ENCODE measurements at regions not wholly inside any gene's neighbourhood (a gene's known extent, or its start where the extent isn't known, plus 50 kb on each side); places are given as distances from the start of the nearest gene placed in this dataset.

GRCh38 chr12:28988325-28988704 lies 160.8 kb upstream of the FAR2 start:
- no peak for DNase-seq (ENCODE audit: extremely low spot score)
- no peak for TF ChIP-seq ARNT (IDR thresholded peaks at IDR 0.05)
- no peak for TF ChIP-seq NFRKB (IDR thresholded peaks at IDR 0.05)
- no peak for TF ChIP-seq FOXA1 (IDR thresholded peaks at IDR 0.05)
- TF ChIP-seq SP1 (IDR thresholded peaks at IDR 0.05), result no peak
- no peak for TF ChIP-seq ZNF384 (IDR thresholded peaks at IDR 0.05)
- TF ChIP-seq PKNOX1 (IDR thresholded peaks at IDR 0.05), result no peak
- no peak for TF ChIP-seq ELF4 (IDR thresholded peaks at IDR 0.05)
- TF ChIP-seq CTBP1 (IDR thresholded peaks at IDR 0.05; ENCODE audit: borderline replicate concordance), result no peak
- no peak for TF ChIP-seq FOXM1 (IDR thresholded peaks at IDR 0.05; ENCODE audit: borderline replicate concordance)
- no peak for TF ChIP-seq BHLHE40 (IDR thresholded peaks at IDR 0.05; ENCODE audit: borderline replicate concordance)
- no peak for TF ChIP-seq L3MBTL2 (conservative IDR thresholded peaks at IDR 0.05)
- no peak for TF ChIP-seq FOXK2 (IDR thresholded peaks at IDR 0.05)
- no peak for TF ChIP-seq LEF1 (IDR thresholded peaks at IDR 0.05; ENCODE audit: borderline replicate concordance)
- CTCF ChIA-PET, result no interaction called here
- POLR2A ChIA-PET, result no interaction called here

GRCh38 chr12:28991626-28992025 lies 157.5 kb upstream of the FAR2 start:
- ChIA-PET CTCF (no interaction called here), POLR2A (no interaction called here)
- DNase-seq (ENCODE audit: extremely low spot score), result no peak
- no peak for TF ChIP-seq SP1 (IDR thresholded peaks at IDR 0.05)
- TF ChIP-seq PKNOX1 (IDR thresholded peaks at IDR 0.05), result no peak
- no peak for TF ChIP-seq HDGF (IDR thresholded peaks at IDR 0.05; ENCODE audit: borderline replicate concordance)
- TF ChIP-seq BHLHE40 (IDR thresholded peaks at IDR 0.05; ENCODE audit: borderline replicate concordance), result no peak
- TF ChIP-seq NFRKB (IDR thresholded peaks at IDR 0.05), result no peak
- no peak for TF ChIP-seq CTBP1 (IDR thresholded peaks at IDR 0.05; ENCODE audit: borderline replicate concordance)
- TF ChIP-seq FOXM1 (IDR thresholded peaks at IDR 0.05; ENCODE audit: borderline replicate concordance), result no peak
- no peak for TF ChIP-seq LEF1 (IDR thresholded peaks at IDR 0.05; ENCODE audit: borderline replicate concordance)
- TF ChIP-seq FOXA1 (IDR thresholded peaks at IDR 0.05), result no peak
- no peak for TF ChIP-seq FOXK2 (IDR thresholded peaks at IDR 0.05)
- TF ChIP-seq ELF4 (IDR thresholded peaks at IDR 0.05), result no peak
- no peak for TF ChIP-seq SUZ12 (IDR thresholded peaks at IDR 0.05)
- no peak for TF ChIP-seq L3MBTL2 (conservative IDR thresholded peaks at IDR 0.05)
- no peak for TF ChIP-seq ARNT (IDR thresholded peaks at IDR 0.05)
- TF ChIP-seq TARDBP (IDR thresholded peaks at IDR 0.05), result no peak
- no peak for TF ChIP-seq ZNF384 (IDR thresholded peaks at IDR 0.05)

- ChIA-PET POLR2A (no interaction called here), CTCF (no interaction called here)
- DNase-seq (ENCODE audit: extremely low spot score), result no peak
- TF ChIP-seq ARNT (IDR thresholded peaks at IDR 0.05) (no peak), SP1 (IDR thresholded peaks at IDR 0.05) (no peak), LEF1 (IDR thresholded peaks at IDR 0.05; ENCODE audit: borderline replicate concordance) (no peak), ZNF384 (IDR thresholded peaks at IDR 0.05) (no peak), PKNOX1 (IDR thresholded peaks at IDR 0.05) (no peak), L3MBTL2 (conservative IDR thresholded peaks at IDR 0.05) (no peak), BHLHE40 (IDR thresholded peaks at IDR 0.05; ENCODE audit: borderline replicate concordance) (no peak), TARDBP (IDR thresholded peaks at IDR 0.05) (no peak), FOXA1 (IDR thresholded peaks at IDR 0.05) (no peak), CTBP1 (IDR thresholded peaks at IDR 0.05; ENCODE audit: borderline replicate concordance) (no peak), NFRKB (IDR thresholded peaks at IDR 0.05) (no peak), ELF4 (IDR thresholded peaks at IDR 0.05) (no peak), FOXK2 (IDR thresholded peaks at IDR 0.05) (no peak)
These were observed 155.4 kb upstream of the FAR2 start for GRCh38 chr12:28993720-28994119.

GRCh38 chr12:28994179-28994715 lies 154.8 kb upstream of the FAR2 start:
- DNase-seq (ENCODE audit: extremely low spot score), result no peak
- no peak for TF ChIP-seq ZNF384 (IDR thresholded peaks at IDR 0.05)
- ChIA-PET CTCF (no interaction called here), POLR2A (no interaction called here)

- ChIA-PET CTCF (no interaction called here), POLR2A (no interaction called here)
- TF ChIP-seq L3MBTL2 (conservative IDR thresholded peaks at IDR 0.05) (no peak), NFRKB (IDR thresholded peaks at IDR 0.05) (no peak), FOXA1 (IDR thresholded peaks at IDR 0.05) (no peak), PKNOX1 (IDR thresholded peaks at IDR 0.05) (no peak), SUZ12 (IDR thresholded peaks at IDR 0.05) (no peak), TARDBP (IDR thresholded peaks at IDR 0.05) (no peak), SP1 (IDR thresholded peaks at IDR 0.05) (no peak), HDGF (IDR thresholded peaks at IDR 0.05; ENCODE audit: borderline replicate concordance) (no peak), ELF4 (IDR thresholded peaks at IDR 0.05) (no peak), ZNF384 (IDR thresholded peaks at IDR 0.05) (no peak), CTBP1 (IDR thresholded peaks at IDR 0.05; ENCODE audit: borderline replicate concordance) (no peak), ARNT (IDR thresholded peaks at IDR 0.05) (no peak), BHLHE40 (IDR thresholded peaks at IDR 0.05; ENCODE audit: borderline replicate concordance) (no peak)
These were observed 152.4 kb upstream of the FAR2 start for GRCh38 chr12:28996688-28997087.

GRCh38 chr12:28998662-28999120 lies 150.4 kb upstream of the FAR2 start:
- no peak for TF ChIP-seq ZNF384 (IDR thresholded peaks at IDR 0.05)
- TF ChIP-seq ELF4 (IDR thresholded peaks at IDR 0.05), result no peak
- no peak for TF ChIP-seq TARDBP (IDR thresholded peaks at IDR 0.05)
- no peak for TF ChIP-seq NFRKB (IDR thresholded peaks at IDR 0.05)
- TF ChIP-seq SP1 (IDR thresholded peaks at IDR 0.05), result no peak
- no peak for TF ChIP-seq FOXK2 (IDR thresholded peaks at IDR 0.05)
- no peak for TF ChIP-seq ARNT (IDR thresholded peaks at IDR 0.05)
- DNase-seq (ENCODE audit: extremely low spot score), result peak; percentile 13
- ChIA-PET POLR2A (no interaction called here), CTCF (no interaction called here)

More at GRCh38 chr12:28996688-28997087, 152.4 kb upstream of the FAR2 start:
- no peak for DNase-seq (ENCODE audit: extremely low spot score)
